CD4-positive, alpha-beta T cell (primary cell): ENCODE measurements at regions not wholly inside any gene's neighbourhood (a gene's known extent, or its start where the extent isn't known, plus 50 kb on each side); places are given as distances from the start of the nearest gene placed in this dataset.

ENCODE experiments used
- ATAC-seq: fragments of 200-7000 bp; cut with Tn5 transposase; one replicate; pipeline ENCODE4 v1.10.0; 2022; ENCODE audit warnings: mild to moderate bottlenecking; ENCODE audit not compliant: poor library complexity
- CTCF ChIA-PET: fragments of 350-600 bp; sonication (Branson Sonifier 250); formaldehyde crosslinking; loops from one replicate; lab custom pipeline; 2021; ENCODE audit warnings: antibody characterized with exemption, inconsistent platforms; lab: Charles Lee
- POLR2A ChIA-PET: fragments of 350-600 bp; sonication (Branson Sonifier 250); formaldehyde crosslinking; loops from one replicate; lab custom pipeline; 2021; ENCODE audit warnings: antibody characterized with exemption, inconsistent platforms; lab: Charles Lee
- DNase-seq, 14 experiments: peaks; one replicate each; pipeline ENCODE4 v3.0.0-alpha.2; 2013 to 2020; ENCODE audit warnings: mixed read lengths in 2 of 14
- H3K27ac ChIP-seq, 2 donors: one replicate each; pipeline versions ENCODE4 v1.5.1 to v1.7.0; 2013; ENCODE audit warnings: low read length in 2 of 2, low read depth in 1 of 2, mild to moderate bottlenecking in 1 of 2
- H3K27me3 ChIP-seq, 2 experiments: 1 replicate in 1 of 2; 2 replicates in 1 of 2; pipeline versions ENCODE4 v1.6.1 to v1.7.0; 2013; ENCODE audit warnings: low read length in 2 of 2, control low read depth in 1 of 2, mild to moderate bottlenecking in 1 of 2, moderate library complexity in 1 of 2; ENCODE audit not compliant: insufficient read depth in 2 of 2, control insufficient read depth in 1 of 2
- H3K36me3 ChIP-seq: one replicate; pipeline ENCODE4 v1.6.1; 2013; ENCODE audit warnings: low read length, control low read depth; ENCODE audit not compliant: insufficient read depth
- H3K4me1 ChIP-seq: one replicate; pipeline ENCODE4 v1.6.1; 2013; ENCODE audit warnings: low read length, control low read depth; ENCODE audit not compliant: insufficient read depth
- H3K4me3 ChIP-seq: one replicate; pipeline ENCODE4 v1.5.1; 2013; ENCODE audit warnings: mild to moderate bottlenecking, low read length, moderate library complexity
- H3K9me3 ChIP-seq, 2 experiments: 1 replicate in 1 of 2; 2 replicates in 1 of 2; pipeline versions ENCODE4 v1.6.1 to v1.7.0; 2013; ENCODE audit warnings: low read length in 2 of 2, mild to moderate bottlenecking in 2 of 2, control low read depth in 1 of 2, moderate library complexity in 1 of 2; ENCODE audit not compliant: control insufficient read depth in 1 of 2, insufficient read depth in 1 of 2
- H3K27ac Mint-ChIP-seq: one replicate; pipeline ENCODE4 v1.8.0; 2020; ENCODE audit warnings: mixed read lengths
- H3K27me3 Mint-ChIP-seq: one replicate; pipeline ENCODE4 v1.8.0; 2021; ENCODE audit warnings: mixed read lengths
- H3K36me3 Mint-ChIP-seq: one replicate; pipeline ENCODE4 v1.8.0; 2021; ENCODE audit warnings: low read depth, mixed read lengths
- H3K4me1 Mint-ChIP-seq: one replicate; pipeline ENCODE4 v1.8.0; 2021; ENCODE audit warnings: low read depth, mixed read lengths
- H3K4me3 Mint-ChIP-seq: one replicate; pipeline ENCODE4 v1.8.0; 2020; ENCODE audit warnings: mild to moderate bottlenecking, mixed read lengths
- H3K9me3 Mint-ChIP-seq: one replicate; pipeline ENCODE4 v1.8.0; 2020; ENCODE audit warnings: mixed read lengths
- CTCF ChIP-seq: fragments of 200-600 bp; IDR thresholded peaks from one replicate; pipeline ENCODE4 v1.8.0; 2022; ENCODE audit warnings: antibody characterized with exemption, mild to moderate bottlenecking
- intact Hi-C, 2 experiments: fragments of 100-400 bp; cut with DNase I in 1 of 2; cut with micrococcal nuclease in 1 of 2; formaldehyde crosslinking; loops; one replicate each; pipeline versions ENCODE4 v1.15.1 to v1.9.0; 2023 to 2025; cut with DNase I, micrococcal nuclease

- H3K9me3 Mint-ChIP-seq: no peaks in the 10 kb centered on the region
- H3K4me3 Mint-ChIP-seq: no peak overlapping the region
- ChIA-PET POLR2A (no interaction called here), CTCF (no interaction called here)
- DNase-seq (no peak), ATAC-seq (no peak)
- no peaks in the 10 kb centered on the region for H3K36me3 Mint-ChIP-seq
- intact Hi-C loops: no loop called here
- no peak for TF ChIP-seq CTCF
- Histone ChIP-seq H3K4me3 (no peak overlapping the region), H3K9me3 (peaks cover 0 to 7% of the 10 kb centered on the region in 2 experiments), H3K27ac (no peak overlapping the region), H3K36me3 (no peaks in the 10 kb centered on the region), H3K27me3 (no peaks in the 10 kb centered on the region), H3K4me1 (no peaks in the 10 kb centered on the region)
- H3K4me1 Mint-ChIP-seq: no peaks in the 10 kb centered on the region
- H3K27ac Mint-ChIP-seq: no peak overlapping the region
- H3K27me3 Mint-ChIP-seq: peaks cover 3% of the 10 kb centered on the region
These were observed 230.8 kb upstream of the MGMT start for GRCh38 chr10:129236274-129236691.

GRCh38 chr10:129241461-129241860 is 225.6 kb upstream of the MGMT start:
- ChIA-PET POLR2A (no interaction called here), CTCF (no interaction called here)
- Histone ChIP-seq H3K9me3 (peaks cover 0 to 10% of the 10 kb centered on the region in 2 experiments), H3K36me3 (no peaks in the 10 kb centered on the region), H3K27ac (no peak overlapping the region), H3K4me1 (no peaks in the 10 kb centered on the region), H3K4me3 (no peak overlapping the region), H3K27me3 (no peaks in the 10 kb centered on the region)
- Mint-ChIP-seq H3K36me3 (no peaks in the 10 kb centered on the region), H3K9me3 (no peaks in the 10 kb centered on the region), H3K4me1 (no peaks in the 10 kb centered on the region), H3K27ac (no peak overlapping the region), H3K4me3 (no peak overlapping the region), H3K27me3 (peaks cover 3% of the 10 kb centered on the region)
- no peak for DNase-seq
- TF ChIP-seq CTCF: no peak
- no peak for ATAC-seq
- intact Hi-C loops: no loop called here

- Mint-ChIP-seq H3K27ac (no peak overlapping the region), H3K4me3 (no peak overlapping the region), H3K27me3 (no peaks in the 10 kb centered on the region), H3K36me3 (no peaks in the 10 kb centered on the region), H3K4me1 (no peaks in the 10 kb centered on the region), H3K9me3 (no peaks in the 10 kb centered on the region)
- ChIA-PET CTCF (no interaction called here), POLR2A (no interaction called here)
- DNase-seq (no peak), ATAC-seq (no peak)
- H3K36me3 ChIP-seq: no peaks in the 10 kb centered on the region
- no peaks in the 10 kb centered on the region for H3K4me1 ChIP-seq
- peaks cover 0 to 10% of the 10 kb centered on the region in 2 experiments for H3K9me3 ChIP-seq
- no peak for TF ChIP-seq CTCF
- no peak overlapping the region for H3K4me3 ChIP-seq
- intact Hi-C loops: no loop called here
- no peak overlapping the region for H3K27ac ChIP-seq
- H3K27me3 ChIP-seq: no peaks in the 10 kb centered on the region
These were observed 222.7 kb upstream of the MGMT start for GRCh38 chr10:129244298-129244697.
